H1 (cell line): ENCODE measurements at regions not wholly inside any gene's neighbourhood (a gene's known extent, or its start where the extent isn't known, plus 50 kb on each side); places are given as distances from the start of the nearest gene placed in this dataset.

Experiments used
- RAD21 ChIP-seq, 2 experiments: IDR thresholded peaks in 1 of 2; conservative IDR thresholded peaks in 1 of 2; 2 replicates each; pipeline ENCODE4 v1.6.1; 2011; ENCODE audit warnings: low read depth in 2 of 2, low read length in 2 of 2, improper control_type of control experiment in 1 of 2, inconsistent platforms in 1 of 2, mild to moderate bottlenecking in 1 of 2, moderate library complexity in 1 of 2
- RBBP5 ChIP-seq: IDR thresholded peaks from 2 replicates; pipeline ENCODE4 v1.7.1; 2012; ENCODE audit warnings: low read depth, mild to moderate bottlenecking, inconsistent platforms, low read length, moderate library complexity, borderline replicate concordance
- TAF1 ChIP-seq: IDR thresholded peaks from 2 replicates; pipeline ENCODE4 v1.6.1; 2011; ENCODE audit warnings: mild to moderate bottlenecking, low read depth, low read length

DNA sequence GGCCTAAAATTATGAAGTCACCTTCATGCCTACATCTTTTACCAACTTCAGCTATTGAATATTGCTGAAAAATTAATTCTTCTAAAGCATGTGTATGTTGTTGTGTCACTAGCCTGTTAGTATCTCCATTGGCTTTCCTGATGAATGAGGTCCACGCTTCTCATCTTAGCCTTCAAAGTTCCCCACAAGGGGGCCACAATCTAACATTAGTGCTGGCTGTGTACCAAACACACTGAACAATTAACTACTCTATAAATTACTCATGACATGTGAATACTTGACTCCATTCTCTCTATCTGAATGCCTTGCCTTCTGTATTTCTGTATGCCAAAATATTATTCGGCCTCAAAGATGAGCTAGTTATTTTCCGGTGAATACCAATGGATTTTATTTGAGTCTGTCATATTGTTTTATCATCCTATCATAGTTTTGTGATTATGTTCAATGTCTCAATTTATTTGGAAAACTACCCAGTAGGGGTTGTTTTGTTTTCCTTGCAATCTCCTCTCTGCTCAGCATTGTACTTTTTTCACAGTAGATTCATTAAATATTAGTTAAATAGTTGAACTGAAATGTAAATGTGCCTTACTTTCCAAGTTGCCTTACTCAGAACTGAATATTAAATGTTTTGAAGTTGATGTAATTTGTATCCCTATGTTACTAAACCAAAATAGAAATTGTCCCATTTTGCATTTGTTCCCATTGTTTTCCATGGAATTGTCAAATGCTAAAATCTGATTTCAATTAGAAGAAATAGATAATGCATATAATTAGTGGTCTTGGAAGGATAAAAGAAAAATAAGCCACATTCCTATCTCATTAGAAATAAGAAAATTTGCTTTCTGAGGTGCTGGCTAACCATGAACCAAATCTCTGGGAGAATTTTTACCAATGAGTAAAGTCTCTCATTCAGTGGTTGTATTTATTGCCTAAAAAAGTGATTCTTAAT, 208.4 kb upstream of the COL3A1 start (continued):
- TF ChIP-seq RBBP5 (no peak), RAD21 (IDR thresholded peaks at IDR 0.05 in 1 of 2, conservative IDR thresholded peaks at IDR 0.05 in 1 of 2; ENCODE audit: low read depth in 2 of 2, low read length in 2 of 2) (peak; percentile 56 to 60), TAF1 (no peak)
- TF ChIP-seq, all 59 proteins: peak for 2
